GM21529 (cell line): ENCODE measurements at regions not wholly inside any gene's neighbourhood (a gene's known extent, or its start where the extent isn't known, plus 50 kb on each side); places are given as distances from the start of the nearest gene placed in this dataset.
"Not testable (repeated sequence)": the region's sequence is repeated elsewhere in the genome, so short reads cannot be mapped to it uniquely, and the experiment has no call there.

Source experiments
- ATAC-seq: cut with Tn5 transposase; IDR thresholded peaks from one replicate; pipeline ENCODE4 v1.9.1; 2021; ENCODE audit not compliant: unreplicated experiment

DNA sequence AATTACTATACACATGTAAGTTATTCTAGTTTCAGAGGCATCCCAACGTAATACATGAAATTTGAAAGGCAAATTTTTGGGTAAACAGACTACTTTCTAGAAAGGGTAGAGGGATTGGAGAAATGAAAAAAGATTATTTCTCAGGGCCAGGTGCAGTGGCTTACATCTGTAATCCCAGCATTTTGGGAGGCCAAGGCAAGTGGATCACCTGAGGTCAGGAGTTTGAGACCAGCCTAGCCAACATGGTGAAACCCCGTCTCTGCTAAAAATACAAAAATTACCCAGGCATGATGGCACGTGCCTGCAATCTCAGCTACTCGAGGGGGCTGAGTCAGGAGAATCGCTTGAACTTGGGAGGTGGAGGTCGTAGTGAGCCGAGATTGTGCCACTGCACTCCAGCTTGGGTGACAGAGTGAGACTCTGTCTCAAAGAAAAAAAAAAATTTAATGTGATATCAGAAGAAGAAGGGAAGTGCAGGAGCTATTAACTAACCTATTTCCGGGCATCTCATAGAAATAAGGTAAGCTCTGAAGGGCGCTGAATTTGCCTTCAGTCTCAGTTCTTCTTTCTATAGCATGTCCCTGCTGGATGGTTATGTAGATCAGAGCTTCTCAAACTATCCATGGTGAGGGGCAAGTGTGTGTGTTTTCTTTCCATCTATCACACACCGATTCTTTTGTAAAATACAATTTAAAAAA is 100.3 kb upstream of the MTHFD1L start:
- peak; percentile 94 for ATAC-seq

DNA sequence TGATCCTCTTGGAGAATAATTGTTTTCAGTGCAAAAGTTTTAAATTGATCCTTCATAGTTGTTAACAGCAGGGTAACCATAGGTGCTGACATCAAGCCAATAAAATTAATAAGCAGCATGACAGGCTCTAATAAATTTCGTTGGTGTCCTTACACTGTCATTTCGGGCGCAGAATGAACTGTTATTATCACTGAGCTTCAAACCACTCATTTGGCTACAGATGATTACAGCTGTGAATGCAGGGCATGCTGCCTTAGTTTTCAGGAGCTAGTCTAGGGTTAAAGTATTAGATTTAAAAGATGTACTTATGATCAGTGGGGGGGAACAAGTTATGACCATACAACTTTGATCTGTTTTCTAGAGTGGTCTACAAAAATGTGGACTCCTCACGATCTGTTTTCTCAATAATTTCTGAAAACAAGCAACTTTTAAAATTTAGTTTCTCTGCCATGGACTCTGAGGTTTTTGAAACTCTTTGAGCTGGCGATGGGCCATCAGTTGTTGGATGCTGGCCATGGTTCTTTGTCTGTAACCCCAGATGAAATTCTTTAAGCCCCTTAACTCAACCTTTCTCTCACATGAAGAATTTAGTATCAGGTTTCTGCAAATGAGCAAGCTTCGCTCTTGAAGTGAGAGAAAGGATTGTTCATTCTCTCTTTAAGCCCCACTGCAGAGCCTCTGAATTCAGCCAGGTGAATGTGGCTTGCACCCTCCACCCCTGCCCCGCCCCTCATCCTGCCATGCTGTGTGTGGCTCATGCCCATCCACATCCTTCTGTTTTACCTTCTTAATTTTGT is 99.1 kb upstream of the MTHFD1L start:
- ATAC-seq = no peak

DNA sequence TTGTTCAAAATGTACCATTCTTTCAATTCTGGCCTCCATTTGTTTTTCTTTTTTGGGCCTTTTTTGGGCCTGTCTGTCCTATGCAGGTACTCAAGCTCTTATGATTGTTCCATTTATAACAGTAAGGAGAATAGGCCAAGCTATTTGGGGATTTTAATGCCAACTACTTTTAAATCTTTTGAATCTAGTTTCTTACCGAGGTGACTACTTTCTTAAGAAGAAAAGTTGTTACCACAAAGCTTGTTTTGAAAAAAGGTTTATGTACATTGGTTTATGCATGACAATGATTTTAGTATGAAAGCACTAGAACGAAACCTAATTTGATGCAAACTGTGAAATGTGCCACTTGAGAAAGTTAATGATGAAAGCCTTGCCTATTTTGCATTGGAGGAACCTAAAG is 98.3 kb upstream of the MTHFD1L start:
- no peak for ATAC-seq

DNA sequence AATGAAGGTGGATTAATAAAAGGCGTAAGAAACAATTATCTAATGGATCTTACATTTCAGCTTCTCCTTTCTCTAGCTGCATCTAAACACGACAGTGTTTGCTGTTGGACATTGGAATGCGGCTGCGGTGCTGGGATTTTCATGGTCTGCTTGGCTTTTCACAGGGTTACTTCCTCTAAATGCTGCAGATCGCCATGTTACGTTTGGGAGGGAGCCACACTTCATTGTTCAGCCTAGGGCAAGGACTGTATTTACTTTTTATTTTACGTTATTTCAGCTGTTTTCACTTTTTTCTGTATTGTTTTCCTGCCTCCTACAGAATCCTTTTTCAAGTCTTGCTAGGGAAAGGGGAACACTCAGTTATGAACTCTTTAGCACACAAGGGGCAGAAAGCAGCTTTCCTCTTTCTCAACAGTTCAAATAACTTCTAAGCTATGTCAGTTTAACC is 97.9 kb upstream of the MTHFD1L start:
- ATAC-seq = no peak

DNA sequence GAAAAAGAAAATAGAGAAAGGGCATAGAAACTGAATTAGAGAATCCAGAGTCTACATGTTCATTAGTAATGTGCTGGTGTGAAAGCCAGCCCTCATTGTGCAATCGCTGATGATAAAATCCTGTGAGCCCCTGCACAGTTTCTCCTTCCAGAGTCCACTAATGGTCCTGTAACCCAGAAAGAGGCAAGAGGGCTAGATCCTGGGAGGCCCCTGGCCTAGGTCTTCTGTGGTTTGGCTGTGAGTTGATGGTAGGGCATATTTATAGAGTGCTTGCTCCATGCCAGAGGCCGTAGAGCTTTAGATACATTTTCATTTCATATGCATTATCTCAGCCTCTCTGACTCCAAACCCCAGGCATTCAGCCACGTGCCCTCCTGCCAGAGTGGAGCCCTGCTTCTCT is 94.9 kb upstream of the MTHFD1L start:
- no peak for ATAC-seq

DNA sequence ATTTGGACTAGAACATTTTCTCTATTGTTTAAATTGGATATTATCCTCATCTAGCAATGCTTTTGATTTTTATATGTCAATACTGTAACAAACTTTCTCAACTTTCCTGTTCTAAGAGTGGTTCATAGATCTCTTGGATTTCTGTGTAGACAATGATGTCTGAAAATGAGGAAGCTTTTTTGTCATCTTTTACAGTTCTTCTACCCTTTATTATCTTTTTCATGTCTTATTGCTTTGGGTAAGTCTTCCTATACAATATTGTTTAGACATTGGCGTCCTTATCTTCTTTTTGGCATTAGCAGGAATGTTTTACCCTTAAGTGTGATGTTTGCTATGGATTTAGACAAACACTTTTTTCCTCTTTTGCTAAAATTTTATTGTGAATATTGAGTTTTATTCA is 91.5 kb upstream of the MTHFD1L start:
- ATAC-seq = no peak

DNA sequence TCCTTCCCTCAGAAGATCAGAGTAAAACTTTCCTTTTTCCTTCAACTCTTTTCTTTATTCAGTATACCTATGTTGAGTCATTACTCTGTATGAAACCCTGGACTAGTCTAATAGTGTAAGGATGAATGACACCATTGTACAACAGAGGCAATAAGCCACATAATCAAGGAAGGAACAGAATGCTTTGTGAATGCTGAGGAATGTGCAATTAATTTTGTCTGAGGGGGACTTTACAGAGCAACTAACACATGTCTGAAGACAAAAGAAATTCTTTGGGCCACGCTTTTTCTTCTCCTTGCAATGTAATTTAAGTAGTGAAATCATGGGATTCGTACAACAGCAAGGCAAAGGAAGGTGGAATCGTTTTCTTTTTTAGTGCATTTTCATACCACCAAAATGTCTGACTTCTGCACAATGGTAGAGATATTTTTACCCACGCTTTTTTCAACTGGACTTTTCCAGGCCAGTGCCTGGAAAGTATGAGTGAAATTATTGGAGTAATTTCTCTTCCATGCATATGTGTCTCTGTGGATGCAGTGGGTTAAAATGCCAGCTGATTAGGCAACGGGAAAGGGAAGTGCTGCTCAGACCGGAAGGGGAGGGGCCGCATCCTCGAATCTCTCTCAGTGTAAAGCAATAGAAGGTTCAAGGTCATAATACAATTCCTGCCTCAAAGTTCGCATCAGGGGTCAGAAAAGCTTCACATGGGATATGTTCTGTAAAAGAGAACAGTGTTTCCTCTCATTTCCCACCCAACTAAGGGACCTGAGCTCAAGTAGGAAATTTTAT is 89.9 kb upstream of the MTHFD1L start:
- ATAC-seq = no peak

DNA sequence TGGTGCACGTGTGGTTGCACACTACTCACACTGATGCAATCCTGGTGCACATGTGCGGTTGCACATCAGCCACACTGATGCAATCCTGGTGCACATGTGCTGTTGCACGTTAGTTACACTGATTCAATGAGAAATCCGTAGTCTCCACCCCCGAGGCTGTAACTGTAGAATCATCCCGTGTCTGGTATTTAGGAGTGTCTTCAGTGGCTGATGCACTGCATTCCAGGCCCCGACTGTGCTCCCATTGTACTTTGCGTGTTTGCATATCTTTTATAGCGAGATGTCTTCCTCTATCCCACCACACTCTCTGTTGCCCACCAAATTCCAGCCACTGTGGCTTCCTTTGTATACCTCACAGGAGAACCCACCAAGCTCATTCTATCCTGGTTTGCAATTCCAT is 87.8 kb upstream of the MTHFD1L start:
- ATAC-seq = no peak

DNA sequence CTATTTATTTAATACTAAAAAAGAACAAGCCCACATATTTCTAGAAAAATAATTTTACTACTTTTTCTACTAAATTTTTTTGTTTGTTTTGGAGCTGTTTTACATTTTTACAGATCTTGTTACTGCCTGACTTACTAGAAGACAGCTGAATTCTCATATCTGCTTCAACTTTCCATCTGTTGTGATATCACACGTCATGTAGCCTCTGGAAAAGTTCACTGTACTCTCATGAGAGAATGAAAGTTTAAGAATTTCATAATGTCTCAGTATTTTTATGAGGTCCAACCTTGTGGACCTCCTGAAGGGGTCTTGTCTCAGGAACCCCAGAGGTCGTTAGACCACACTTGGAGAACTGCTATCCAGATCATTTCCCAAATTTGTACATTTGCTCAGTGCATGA is 81.7 kb upstream of the MTHFD1L start:
- no peak for ATAC-seq

DNA sequence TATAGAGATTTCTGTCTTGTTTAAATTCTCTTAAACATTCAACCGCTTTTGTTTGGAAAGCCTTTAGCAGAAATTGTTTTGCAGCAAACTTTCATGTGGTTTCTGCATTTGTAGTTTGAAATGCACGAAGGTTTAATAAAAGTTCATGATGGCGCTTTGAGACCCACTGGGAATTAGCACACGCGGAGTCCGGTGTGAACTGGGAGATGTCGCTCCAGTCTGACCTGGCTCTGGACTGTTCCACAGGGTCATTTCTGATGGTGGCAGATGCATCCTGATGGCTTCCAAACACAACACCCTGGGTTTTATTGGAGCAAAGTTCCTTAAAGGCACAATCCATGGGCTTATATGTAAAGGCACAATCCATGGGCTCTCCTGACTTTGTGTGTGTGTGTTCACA is 78.1 kb upstream of the MTHFD1L start:
- ATAC-seq = no peak

DNA sequence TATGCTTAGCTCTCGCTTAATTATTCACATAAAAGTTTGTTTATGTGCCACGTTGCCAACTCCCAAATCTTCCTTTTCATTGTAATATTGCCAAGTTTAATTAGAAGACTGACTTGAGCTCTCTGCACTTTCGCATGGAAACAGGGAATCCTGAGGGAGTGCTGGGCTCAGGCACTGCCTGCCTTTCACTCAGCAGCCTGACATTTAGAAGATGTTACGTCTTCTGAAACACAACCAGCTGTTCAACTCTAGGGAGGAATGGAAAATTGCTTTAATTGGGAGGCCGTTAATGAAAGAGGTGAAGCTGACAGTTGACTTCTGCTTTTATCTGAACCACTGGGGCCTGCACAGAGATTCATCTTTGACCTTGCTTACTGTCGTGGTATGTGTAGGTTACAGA is 77.4 kb upstream of the MTHFD1L start:
- no peak for ATAC-seq

DNA sequence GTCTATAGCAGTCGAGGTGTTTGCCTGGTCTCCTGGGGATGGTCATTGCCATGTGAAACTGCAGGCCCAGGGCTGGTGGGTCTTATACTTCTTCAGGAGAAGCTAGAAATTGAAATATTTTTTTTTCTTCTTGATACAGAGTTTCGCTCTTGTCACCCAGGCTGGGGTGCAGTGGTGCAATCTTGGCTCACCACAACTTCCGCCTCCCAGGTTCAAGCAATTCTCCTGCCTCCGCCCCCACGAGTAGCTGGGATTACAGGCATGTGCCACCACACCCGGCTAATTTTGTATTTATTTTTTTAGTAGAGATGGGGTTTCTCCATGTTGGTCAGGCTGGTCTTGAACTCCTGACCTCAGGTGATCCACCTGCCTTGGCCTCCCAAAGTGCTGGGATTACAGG is 75.6 kb upstream of the MTHFD1L start:
- ATAC-seq = not testable (repeated sequence)

DNA sequence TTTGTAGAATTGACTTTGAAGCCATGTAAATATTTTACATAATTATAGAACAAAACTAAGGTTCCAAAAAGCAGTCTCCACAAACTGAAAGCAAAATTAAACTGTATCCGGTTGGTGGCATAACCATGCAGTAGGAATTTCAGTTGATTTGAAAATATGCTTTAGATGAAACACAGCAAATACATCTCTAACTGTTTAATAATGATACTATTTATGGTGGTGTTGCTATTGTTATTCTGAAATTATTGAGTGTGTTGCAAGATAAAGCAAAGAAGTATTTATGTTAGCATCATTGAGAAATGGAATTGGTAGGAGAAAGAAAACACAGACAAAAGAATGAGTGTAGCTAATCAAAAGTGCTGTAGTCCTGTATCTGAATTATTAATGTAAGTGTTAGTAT is 73.8 kb upstream of the MTHFD1L start:
- no peak for ATAC-seq

DNA sequence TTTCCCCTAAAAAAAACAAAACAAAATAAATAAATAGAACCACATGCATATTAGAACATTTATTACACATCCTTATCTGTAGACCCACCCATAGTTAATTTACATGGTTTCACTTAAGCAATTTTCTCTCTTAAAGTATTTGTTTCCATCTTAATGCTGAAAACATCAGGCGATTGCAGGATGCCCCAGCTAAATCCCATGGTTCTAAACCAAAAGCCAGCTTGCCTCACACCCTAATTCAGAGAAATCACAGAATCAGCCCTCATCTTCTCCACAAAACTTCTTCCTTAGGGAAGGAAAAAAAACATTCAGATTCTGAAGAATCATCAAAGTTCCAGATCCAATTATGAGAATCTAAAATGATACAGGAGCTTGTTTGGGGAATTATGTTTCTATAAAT is 67.6 kb upstream of the MTHFD1L start:
- no peak for ATAC-seq

DNA sequence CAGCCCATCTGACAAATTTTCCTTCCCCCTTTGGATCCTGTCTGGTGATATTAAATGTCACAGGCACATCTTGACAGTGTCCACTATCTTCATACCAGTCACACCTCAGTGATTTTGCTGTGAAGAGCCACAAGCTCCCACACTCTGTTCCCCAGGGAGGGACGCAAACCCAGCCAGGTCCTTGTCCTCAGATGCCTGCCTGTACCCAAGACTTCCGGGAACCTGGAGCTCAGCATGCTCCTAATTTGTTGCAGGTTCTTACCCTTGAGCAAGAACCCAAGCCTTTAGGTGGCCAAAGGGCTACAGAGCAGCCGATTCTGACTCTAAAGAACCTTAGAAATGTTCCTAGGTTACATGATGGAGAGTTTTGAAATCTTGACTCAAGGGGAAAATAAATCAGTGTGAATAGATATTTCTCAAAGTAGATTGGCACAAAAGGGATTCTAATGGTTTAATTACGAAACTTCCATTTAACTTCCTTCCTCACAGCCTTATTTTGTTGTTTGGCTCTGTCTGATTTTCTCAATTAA is 66.2 kb upstream of the MTHFD1L start:
- ATAC-seq = no peak

DNA sequence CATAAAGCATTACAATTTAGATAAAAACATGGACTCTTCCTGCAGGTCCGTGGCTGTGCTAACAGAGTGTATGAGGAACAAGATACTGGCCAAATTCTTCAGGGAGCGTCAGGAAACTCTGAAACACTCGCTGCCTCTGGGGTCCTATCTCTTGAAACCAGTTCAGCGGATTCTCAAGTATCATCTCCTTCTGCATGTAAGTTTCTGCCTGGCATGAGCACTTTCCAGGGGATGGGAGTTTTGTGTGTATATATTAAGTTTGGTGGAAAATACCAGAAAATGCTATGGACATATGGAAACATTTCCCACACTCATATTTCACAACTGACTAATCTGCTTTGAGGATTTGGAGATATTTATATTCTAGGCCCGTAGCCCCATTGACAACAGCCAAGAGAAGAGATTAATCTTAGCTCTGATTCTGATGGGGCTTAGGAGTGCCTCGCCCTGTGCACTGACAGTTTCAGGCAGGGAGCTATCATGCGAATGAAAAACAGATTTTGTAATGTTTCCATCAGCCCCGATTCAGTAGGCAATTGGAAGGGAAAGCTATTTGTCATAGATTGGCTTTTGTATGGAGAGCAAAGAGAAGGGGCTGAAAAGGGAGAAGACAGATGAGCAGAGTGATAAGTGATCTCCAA is 64.7 kb upstream of the MTHFD1L start:
- ATAC-seq = no peak

DNA sequence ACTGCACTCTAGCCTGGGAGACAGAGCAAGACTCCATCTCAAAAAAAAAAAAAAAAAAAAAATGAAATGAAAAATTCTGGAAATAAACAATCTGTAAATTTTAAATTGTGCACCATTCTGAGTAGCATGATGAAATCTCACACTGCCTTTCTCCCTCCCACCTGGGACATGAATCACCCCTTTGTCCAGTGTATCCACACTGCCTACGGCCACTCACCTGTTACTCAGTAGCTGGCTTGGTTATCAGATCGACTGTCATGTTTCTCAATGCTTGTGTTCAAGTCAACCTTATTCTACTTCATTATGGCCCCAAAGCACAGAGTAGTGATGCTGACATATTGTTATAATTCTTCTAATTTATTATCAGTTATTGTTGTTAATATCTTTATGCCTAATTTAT is 58.7 kb upstream of the MTHFD1L start:
- no peak for ATAC-seq

DNA sequence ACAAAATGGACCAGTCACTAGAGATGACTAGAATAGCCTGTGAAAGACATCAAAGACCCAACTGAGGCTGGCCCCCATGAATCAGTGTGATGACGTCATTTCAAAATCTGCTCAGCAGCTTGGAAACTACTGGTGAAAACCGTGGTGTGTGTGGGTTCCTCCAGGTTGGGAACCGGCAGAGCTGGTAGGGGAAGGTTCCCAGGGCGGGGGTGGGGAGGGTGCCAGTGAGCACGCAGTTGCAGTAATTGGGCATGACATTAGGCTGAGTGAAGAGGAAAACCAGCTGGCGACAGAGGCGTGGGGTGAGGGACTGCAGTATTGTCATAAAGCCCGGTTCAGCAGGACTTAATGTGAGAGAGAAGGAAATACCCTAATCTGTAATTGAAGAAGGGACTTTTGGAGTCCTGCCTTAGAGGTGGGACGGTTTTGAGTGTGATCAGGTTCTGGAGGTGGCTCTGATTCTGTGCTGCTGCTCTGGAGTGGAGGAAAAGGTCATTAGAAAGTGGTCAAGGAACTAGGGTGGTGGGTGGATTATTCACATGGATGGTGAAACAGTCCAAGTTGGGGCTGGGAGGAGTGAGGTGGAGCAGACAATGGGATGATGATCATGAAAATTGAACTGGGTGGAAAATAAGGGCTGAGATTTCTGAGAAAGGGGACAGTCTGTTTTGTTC is 52.0 kb upstream of the MTHFD1L start:
- peak; percentile 63 for ATAC-seq

DNA sequence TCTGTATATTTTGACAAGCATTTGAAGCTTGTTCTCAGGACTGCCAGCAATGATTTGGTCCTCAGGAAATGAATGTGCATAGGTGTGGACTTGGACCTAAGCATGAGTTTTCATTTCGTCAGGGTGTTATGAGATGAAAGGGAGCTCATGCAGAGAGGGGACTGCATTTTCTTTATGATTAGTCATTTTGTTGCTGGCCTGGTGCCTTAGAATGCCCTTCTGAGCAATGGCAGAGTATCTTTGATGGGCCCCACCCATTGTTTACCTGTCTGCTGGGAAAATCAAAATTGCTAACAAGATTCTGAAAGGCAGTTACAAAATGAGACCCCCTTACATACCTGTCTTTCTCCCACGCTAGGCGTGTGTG is 51.5 kb upstream of the MTHFD1L start:
- ATAC-seq = peak; percentile 58
